HG03066 (cell line): ENCODE measurements at regions not wholly inside any gene's neighbourhood (a gene's known extent, or its start where the extent isn't known, plus 50 kb on each side); places are given as distances from the start of the nearest gene placed in this dataset.
"Not testable (repeated sequence)": the region's sequence is repeated elsewhere in the genome, so short reads cannot be mapped to it uniquely, and the experiment has no call there.

Source experiments
- ATAC-seq: cut with Tn5 transposase; IDR thresholded peaks from one replicate; pipeline ENCODE4 v1.9.1; 2021; ENCODE audit warnings: low read depth; ENCODE audit not compliant: unreplicated experiment

- ATAC-seq: no peak
Observed at GRCh38 chr15:38115121-38115520, 137.5 kb upstream of the SPRED1 start.

GRCh38 chr15:38117781-38118180 is 134.9 kb upstream of the SPRED1 start:
- ATAC-seq: no peak

- ATAC-seq: not testable (repeated sequence)
Observed at GRCh38 chr15:38119865-38120264, 132.8 kb upstream of the SPRED1 start.

GRCh38 chr15:38127306-38127771 is 125.3 kb upstream of the SPRED1 start:
- ATAC-seq: no peak

- no peak for ATAC-seq
Observed at GRCh38 chr15:38128341-38128781, 124.3 kb upstream of the SPRED1 start.

GRCh38 chr15:38128921-38129320 is 123.7 kb upstream of the SPRED1 start:
- no peak for ATAC-seq

- ATAC-seq: peak; percentile 77
Observed at GRCh38 chr15:38129531-38130204, 123.0 kb upstream of the SPRED1 start.

GRCh38 chr15:38130205-38130567 is 122.5 kb upstream of the SPRED1 start:
- peak; percentile 32 for ATAC-seq

- no peak for ATAC-seq
Observed at GRCh38 chr15:38130740-38131498, 121.7 kb upstream of the SPRED1 start.

- no peak for ATAC-seq
Observed at GRCh38 chr15:38134252-38134651, 118.4 kb upstream of the SPRED1 start.

- not testable (repeated sequence) for ATAC-seq
Observed at GRCh38 chr15:38142195-38142594, 110.4 kb upstream of the SPRED1 start.

GRCh38 chr15:38144921-38145320 is 107.7 kb upstream of the SPRED1 start:
- no peak for ATAC-seq

- no peak for ATAC-seq
Observed at GRCh38 chr15:38145651-38146111, 107.0 kb upstream of the SPRED1 start.

GRCh38 chr15:38147246-38147645 is 105.4 kb upstream of the SPRED1 start:
- ATAC-seq: no peak

- ATAC-seq: no peak
Observed at GRCh38 chr15:38148471-38148870, 104.2 kb upstream of the SPRED1 start.

GRCh38 chr15:38149315-38149714 is 103.3 kb upstream of the SPRED1 start:
- ATAC-seq: no peak

GRCh38 chr15:38150148-38150547 is 102.5 kb upstream of the SPRED1 start:
- no peak for ATAC-seq

- no peak for ATAC-seq
Observed at GRCh38 chr15:38150794-38151193, 101.8 kb upstream of the SPRED1 start.

GRCh38 chr15:38153781-38154180 is 98.9 kb upstream of the SPRED1 start:
- no peak for ATAC-seq

GRCh38 chr15:38154255-38154654 is 98.4 kb upstream of the SPRED1 start:
- no peak for ATAC-seq

GRCh38 chr15:38154837-38155236 is 97.8 kb upstream of the SPRED1 start:
- no peak for ATAC-seq

GRCh38 chr15:38163658-38164057 is 89.0 kb upstream of the SPRED1 start:
- no peak for ATAC-seq
